Gastroesophageal sphincter (tissue), 3 donors: ENCODE measurements at regions not wholly inside any gene's neighbourhood (a gene's known extent, or its start where the extent isn't known, plus 50 kb on each side); places are given as distances from the start of the nearest gene placed in this dataset.

Source experiments
- POLR2A ChIP-seq, 2 donors: fragments of 450-650 bp; IDR thresholded peaks; one replicate each; pipeline ENCODE4 v1.6.1; 2017; ENCODE audit warnings: antibody characterized with exemption in 2 of 2, mild to moderate bottlenecking in 2 of 2, moderate library complexity in 1 of 2
- POLR2AphosphoS5 ChIP-seq: sonication (generic); formaldehyde crosslinking; IDR thresholded peaks from one replicate; pipeline ENCODE4 v1.6.1; 2017; ENCODE audit warnings: antibody characterized with exemption
- TF ChIP-seq, protein P1 (sequence below), 4 experiments: fragments of 200-600 bp in 2 of 4; fragments of 450-650 bp in 2 of 4; sonication (generic) in 1 of 4; IDR thresholded peaks; one replicate each; pipeline ENCODE4 v1.5.1; 2017 to 2019; ENCODE audit warnings: antibody characterized with exemption in 4 of 4, mild to moderate bottlenecking in 2 of 4, moderate library complexity in 2 of 4

DNA sequence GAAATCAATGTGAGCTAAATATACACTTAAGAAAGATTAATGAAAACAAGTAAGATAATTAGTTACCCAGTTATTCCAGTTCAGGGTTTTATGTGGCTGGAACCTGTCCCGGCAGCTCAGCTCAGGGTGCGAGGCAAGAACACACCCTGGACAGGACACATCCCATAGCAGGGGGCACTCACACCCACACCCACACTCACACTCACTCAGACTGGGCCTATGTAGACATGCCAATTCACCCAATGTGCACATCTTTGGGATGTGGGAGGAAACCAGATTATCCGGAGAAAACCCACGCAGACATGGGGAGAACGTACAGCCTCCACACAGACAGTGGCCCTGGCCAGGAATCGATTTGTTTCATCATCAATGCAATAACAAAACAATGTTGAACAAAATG lies 66.0 kb upstream of the TMCC3 start:
- TF ChIP-seq POLR2A (IDR thresholded peaks at IDR 0.05) (no peak), POLR2AphosphoS5 (no peak)
- TF ChIP-seq, protein P1, sequence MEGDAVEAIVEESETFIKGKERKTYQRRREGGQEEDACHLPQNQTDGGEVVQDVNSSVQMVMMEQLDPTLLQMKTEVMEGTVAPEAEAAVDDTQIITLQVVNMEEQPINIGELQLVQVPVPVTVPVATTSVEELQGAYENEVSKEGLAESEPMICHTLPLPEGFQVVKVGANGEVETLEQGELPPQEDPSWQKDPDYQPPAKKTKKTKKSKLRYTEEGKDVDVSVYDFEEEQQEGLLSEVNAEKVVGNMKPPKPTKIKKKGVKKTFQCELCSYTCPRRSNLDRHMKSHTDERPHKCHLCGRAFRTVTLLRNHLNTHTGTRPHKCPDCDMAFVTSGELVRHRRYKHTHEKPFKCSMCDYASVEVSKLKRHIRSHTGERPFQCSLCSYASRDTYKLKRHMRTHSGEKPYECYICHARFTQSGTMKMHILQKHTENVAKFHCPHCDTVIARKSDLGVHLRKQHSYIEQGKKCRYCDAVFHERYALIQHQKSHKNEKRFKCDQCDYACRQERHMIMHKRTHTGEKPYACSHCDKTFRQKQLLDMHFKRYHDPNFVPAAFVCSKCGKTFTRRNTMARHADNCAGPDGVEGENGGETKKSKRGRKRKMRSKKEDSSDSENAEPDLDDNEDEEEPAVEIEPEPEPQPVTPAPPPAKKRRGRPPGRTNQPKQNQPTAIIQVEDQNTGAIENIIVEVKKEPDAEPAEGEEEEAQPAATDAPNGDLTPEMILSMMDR (IDR thresholded peaks at IDR 0.05), result no peak
